ENCODE measurements at regions not wholly inside any gene's neighbourhood (a gene's known extent, or its start where the extent isn't known, plus 50 kb on each side); places are given as distances from the start of the nearest gene placed in this dataset.
"Not testable (repeated sequence)": the region's sequence is repeated elsewhere in the genome, so short reads cannot be mapped to it uniquely, and the experiment has no call there.

- H3K27ac Mint-ChIP-seq; H3K4me3 Mint-ChIP-seq; H3K36me3 Mint-ChIP-seq (ENCODE audit: low read depth); intact Hi-C loops (cut with DNase I, micrococcal nuclease); ATAC-seq; H3K4me1 Mint-ChIP-seq; H3K9me3 Mint-ChIP-seq (ENCODE audit: low read depth); DNase-seq; CTCF ChIA-PET; H3K27me3 Mint-ChIP-seq; POLR2A ChIA-PET: not testable (repeated sequence)
Observed at GRCh38 chr7:103244865-103245264, 52.4 kb upstream of the PMPCB start.

- H3K4me3 Mint-ChIP-seq: no peak overlapping the region
- no peak overlapping the region for H3K27ac Mint-ChIP-seq
- DNase-seq (no peak), ATAC-seq (no peak)
- intact Hi-C loops (cut with DNase I, micrococcal nuclease): no loop called here
- H3K4me1 Mint-ChIP-seq: no peaks in the 10 kb centered on the region
- H3K9me3 Mint-ChIP-seq (ENCODE audit: low read depth): peaks cover 8% of the 10 kb centered on the region
- ChIA-PET CTCF (interaction anchor here (0.6 kb wide), 1 partner anchor 94 kb away, joined by 3 read pairs; no protein-coding TSS in a partner anchor), POLR2A (no interaction called here)
- H3K36me3 Mint-ChIP-seq (ENCODE audit: low read depth): peaks cover 4% of the 10 kb centered on the region
- H3K27me3 Mint-ChIP-seq: peaks cover 3% of the 10 kb centered on the region
Observed at GRCh38 chr7:103240806-103241205, 56.4 kb upstream of the PMPCB start.

GRCh38 chr7:103235824-103236223, 61.4 kb upstream of the PMPCB start:
- H3K36me3 Mint-ChIP-seq (ENCODE audit: low read depth); ATAC-seq; H3K27me3 Mint-ChIP-seq; H3K4me3 Mint-ChIP-seq; intact Hi-C loops (cut with DNase I, micrococcal nuclease); H3K4me1 Mint-ChIP-seq; H3K9me3 Mint-ChIP-seq (ENCODE audit: low read depth); DNase-seq; H3K27ac Mint-ChIP-seq; CTCF ChIA-PET; POLR2A ChIA-PET: not testable (repeated sequence)

GRCh38 chr7:103234877-103235276, 62.4 kb upstream of the PMPCB start:
- ATAC-seq; H3K36me3 Mint-ChIP-seq (ENCODE audit: low read depth); intact Hi-C loops (cut with DNase I, micrococcal nuclease); H3K9me3 Mint-ChIP-seq (ENCODE audit: low read depth); H3K4me3 Mint-ChIP-seq; H3K27ac Mint-ChIP-seq; DNase-seq; POLR2A ChIA-PET; CTCF ChIA-PET; H3K4me1 Mint-ChIP-seq; H3K27me3 Mint-ChIP-seq: not testable (repeated sequence)

- CTCF ChIA-PET; H3K27me3 Mint-ChIP-seq; H3K9me3 Mint-ChIP-seq (ENCODE audit: low read depth); H3K4me1 Mint-ChIP-seq; H3K4me3 Mint-ChIP-seq; ATAC-seq; DNase-seq; intact Hi-C loops (cut with DNase I, micrococcal nuclease); H3K36me3 Mint-ChIP-seq (ENCODE audit: low read depth); POLR2A ChIA-PET; H3K27ac Mint-ChIP-seq: not testable (repeated sequence)
Observed at GRCh38 chr7:103227787-103228186, 69.4 kb upstream of the PMPCB start.

GRCh38 chr7:103225798-103226197, 71.4 kb upstream of the PMPCB start:
- DNase-seq; ATAC-seq; CTCF ChIA-PET; H3K27me3 Mint-ChIP-seq; H3K9me3 Mint-ChIP-seq (ENCODE audit: low read depth); POLR2A ChIA-PET; H3K4me3 Mint-ChIP-seq; H3K36me3 Mint-ChIP-seq (ENCODE audit: low read depth); H3K4me1 Mint-ChIP-seq; H3K27ac Mint-ChIP-seq; intact Hi-C loops (cut with DNase I, micrococcal nuclease): not testable (repeated sequence)

- intact Hi-C loops (cut with DNase I, micrococcal nuclease); POLR2A ChIA-PET; H3K27me3 Mint-ChIP-seq; DNase-seq; H3K36me3 Mint-ChIP-seq (ENCODE audit: low read depth); H3K9me3 Mint-ChIP-seq (ENCODE audit: low read depth); H3K4me3 Mint-ChIP-seq; H3K4me1 Mint-ChIP-seq; ATAC-seq; CTCF ChIA-PET; H3K27ac Mint-ChIP-seq: not testable (repeated sequence)
Observed at GRCh38 chr7:103223065-103223464, 74.2 kb upstream of the NAPEPLD start.

- CTCF ChIA-PET, H3K4me1 Mint-ChIP-seq: not testable (repeated sequence)
Observed at GRCh38 chr7:103211049-103211448, 62.1 kb upstream of the NAPEPLD start.

GRCh38 chr7:103199191-103199590, 50.3 kb upstream of the NAPEPLD start:
- ATAC-seq, H3K4me1 Mint-ChIP-seq: not testable (repeated sequence)

More at GRCh38 chr7:103211049-103211448, 62.1 kb upstream of the NAPEPLD start:
- H3K9me3 Mint-ChIP-seq (ENCODE audit: low read depth); H3K36me3 Mint-ChIP-seq (ENCODE audit: low read depth); intact Hi-C loops (cut with DNase I, micrococcal nuclease); ATAC-seq; DNase-seq; H3K4me3 Mint-ChIP-seq; POLR2A ChIA-PET; H3K27ac Mint-ChIP-seq; H3K27me3 Mint-ChIP-seq: not testable (repeated sequence)

More at GRCh38 chr7:103199191-103199590, 50.3 kb upstream of the NAPEPLD start:
- POLR2A ChIA-PET; DNase-seq; H3K9me3 Mint-ChIP-seq (ENCODE audit: low read depth); H3K27ac Mint-ChIP-seq; intact Hi-C loops (cut with DNase I, micrococcal nuclease); CTCF ChIA-PET; H3K4me3 Mint-ChIP-seq; H3K27me3 Mint-ChIP-seq; H3K36me3 Mint-ChIP-seq (ENCODE audit: low read depth): not testable (repeated sequence)
